ENCODE measurements at regions not wholly inside any gene's neighbourhood (a gene's known extent, or its start where the extent isn't known, plus 50 kb on each side); places are given as distances from the start of the nearest gene placed in this dataset.

GRCh38 chr4:13706120-13706519 is 78.6 kb upstream of the BOD1L1 start:
- Histone ChIP-seq H2AK5ac (ENCODE audit: insufficient read length, low read length) (no peak overlapping the region), H3K4me2 (ENCODE audit: insufficient read depth, insufficient read length, low read length) (no peak overlapping the region), H3K79me1 (ENCODE audit: insufficient read depth, low read depth, low read length, poor library complexity, severe bottlenecking) (no peaks in the 10 kb centered on the region), H2BK15ac (ENCODE audit: low read depth, low read length) (no peak overlapping the region), H4K5ac (ENCODE audit: insufficient read length, low read depth, low read length) (no peak overlapping the region), H2BK5ac (ENCODE audit: insufficient read length, low read length) (no peak overlapping the region), H3K27me3 (ENCODE audit: insufficient read depth, low read length) (no peaks in the 10 kb centered on the region), H3K27ac (ENCODE audit: insufficient read length, low read depth, low read length) (no peak overlapping the region), H2AFZ (ENCODE audit: low read length) (no peak overlapping the region), H2BK120ac (ENCODE audit: low read depth, low read length, poor library complexity, severe bottlenecking) (no peak overlapping the region), H3T11ph (ENCODE audit: low read length) (no peak overlapping the region), H4K20me1 (ENCODE audit: control insufficient read depth, insufficient read depth, insufficient read length) (no peaks in the 10 kb centered on the region), H3K14ac (ENCODE audit: insufficient read depth, low read length) (no peak overlapping the region), H3K4ac (ENCODE audit: low read depth, low read length) (no peak overlapping the region), H3K23me2 (ENCODE audit: insufficient read length, low read depth, low read length, poor library complexity, severe bottlenecking) (no peaks in the 10 kb centered on the region), H3K9me3 (ENCODE audit: control insufficient read depth, low read depth, low read length) (no peaks in the 10 kb centered on the region), H3K18ac (ENCODE audit: insufficient read length, low read depth, low read length) (no peak overlapping the region), H4K8ac (replicated peaks; ENCODE audit: insufficient read length, low read depth, low read length) (no peak overlapping the region), H4K91ac (ENCODE audit: insufficient read length, low read depth, low read length) (no peak overlapping the region), H3K9ac (ENCODE audit: extremely low read depth, insufficient read length, low read length) (no peak overlapping the region), H2BK20ac (ENCODE audit: low read depth, low read length, poor library complexity, severe bottlenecking) (no peak overlapping the region), H3K4me1 (ENCODE audit: insufficient read depth, low read length) (no peaks in the 10 kb centered on the region), H2BK12ac (ENCODE audit: insufficient read length, low read depth, low read length) (no peak overlapping the region), H3K56ac (ENCODE audit: insufficient read length, low read depth, low read length) (no peak overlapping the region), H3K23ac (ENCODE audit: insufficient read length, low read depth, low read length) (no peak overlapping the region), H3K79me2 (ENCODE audit: insufficient read depth, low read length) (no peaks in the 10 kb centered on the region)
- no peaks in the 10 kb centered on the region for H3K27me3 Mint-ChIP-seq (ENCODE audit: low read depth)
- DNase-seq, result no peak
- H3K27ac Mint-ChIP-seq, result peak overlapping the region in 1 of 3 experiments; percentile 3; a peak in 2 of 7 replicates
- no peak overlapping the region for H3K4me3 Mint-ChIP-seq
- 0 out of 4 replicates have a peak, but pooled peaks cover 0 to 3% of the 10 kb centered on the region in 2 experiments for H3K4me1 Mint-ChIP-seq
- no peaks in the 10 kb centered on the region; a peak in 1 of 5 replicates for H3K9me3 Mint-ChIP-seq
- TF ChIP-seq CTCF (conservative IDR thresholded peaks at IDR 0.05), result no peak
- H3K36me3 Mint-ChIP-seq (ENCODE audit: insufficient read depth in 1 of 3, low read depth in 3 of 3), result no peaks in the 10 kb centered on the region; a peak in 1 of 7 replicates

All from H9 (cell line).